Thymus (tissue), 11 donors: ENCODE measurements at regions not wholly inside any gene's neighbourhood (a gene's known extent, or its start where the extent isn't known, plus 50 kb on each side); places are given as distances from the start of the nearest gene placed in this dataset.

Experiments used
- DNase-seq, 9 donors: peaks; one replicate each; pipeline ENCODE4 v3.0.0-alpha.2; 2013; ENCODE audit warnings: low spot score in 9 of 9, low read depth in 6 of 9, missing footprints in 1 of 9
- H3K27ac ChIP-seq, 2 donors: one replicate each; pipeline ENCODE4 v1.5.1; 2013; ENCODE audit warnings: control low read depth in 1 of 2, low read depth in 1 of 2, low read length in 1 of 2, mild to moderate bottlenecking in 1 of 2, moderate library complexity in 1 of 2
- H3K27me3 ChIP-seq, 2 donors: one replicate each; pipeline ENCODE4 v1.5.1; 2013; ENCODE audit warnings: low read length in 1 of 2; ENCODE audit not compliant: control insufficient read depth in 2 of 2, insufficient read depth in 1 of 2
- H3K36me3 ChIP-seq, 2 donors: one replicate each; pipeline ENCODE4 v1.5.1; 2013; ENCODE audit warnings: low read length in 1 of 2, mild to moderate bottlenecking in 1 of 2, moderate library complexity in 1 of 2; ENCODE audit not compliant: control insufficient read depth in 2 of 2, insufficient read depth in 2 of 2
- H3K4me1 ChIP-seq, 2 donors: one replicate each; pipeline ENCODE4 v1.5.1; 2013; ENCODE audit warnings: low read length in 2 of 2; ENCODE audit not compliant: control insufficient read depth in 2 of 2, insufficient read depth in 2 of 2
- H3K4me3 ChIP-seq, 2 donors: one replicate each; pipeline ENCODE4 v1.5.1; 2013; ENCODE audit warnings: low read length in 2 of 2, control low read depth in 1 of 2, mild to moderate bottlenecking in 1 of 2
- H3K9me3 ChIP-seq, 2 donors: one replicate each; pipeline ENCODE4 v1.5.1; 2013; ENCODE audit warnings: low read length in 1 of 2, mild to moderate bottlenecking in 1 of 2; ENCODE audit not compliant: control insufficient read depth in 2 of 2, insufficient read depth in 1 of 2
- WGBS: extraction: QIAGEN DNeasy Blood & Tissue Kit; methylation state at CpG from one replicate; pipeline ENCODE4 v1.1.7; 2013; 5-methylcytosine and 5-hydroxymethylcytosine counted together
- donor health status: healthy.

DNA sequence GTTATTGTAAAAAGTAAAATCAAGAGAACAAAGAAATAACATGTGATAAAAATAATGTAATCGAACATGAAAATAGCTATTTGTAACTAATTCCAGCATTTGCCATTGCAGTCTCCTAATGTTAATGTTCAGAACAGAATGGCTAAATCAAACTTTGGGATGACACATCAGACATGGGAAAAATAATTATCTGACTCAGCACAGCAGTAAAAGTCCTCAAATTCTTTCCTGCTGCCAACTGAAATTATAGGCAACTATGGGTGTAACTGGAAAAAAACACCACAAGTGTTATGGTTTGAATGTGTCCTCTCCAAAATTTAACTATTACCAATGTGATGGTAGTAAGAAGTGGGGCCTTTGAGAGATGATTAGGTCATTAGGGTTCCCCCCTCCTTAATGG is 446.7 kb downstream of the C3orf38 start:
- H3K27ac ChIP-seq: no peak overlapping the region
- no peaks in the 10 kb centered on the region for H3K9me3 ChIP-seq
- no peak for DNase-seq
- no peaks in the 10 kb centered on the region for H3K36me3 ChIP-seq
- no peaks in the 10 kb centered on the region for H3K4me1 ChIP-seq
- no peaks in the 10 kb centered on the region for H3K27me3 ChIP-seq
- no peak overlapping the region for H3K4me3 ChIP-seq
- 100% methylated on average over 1 of the region's 1 CpG for WGBS

DNA sequence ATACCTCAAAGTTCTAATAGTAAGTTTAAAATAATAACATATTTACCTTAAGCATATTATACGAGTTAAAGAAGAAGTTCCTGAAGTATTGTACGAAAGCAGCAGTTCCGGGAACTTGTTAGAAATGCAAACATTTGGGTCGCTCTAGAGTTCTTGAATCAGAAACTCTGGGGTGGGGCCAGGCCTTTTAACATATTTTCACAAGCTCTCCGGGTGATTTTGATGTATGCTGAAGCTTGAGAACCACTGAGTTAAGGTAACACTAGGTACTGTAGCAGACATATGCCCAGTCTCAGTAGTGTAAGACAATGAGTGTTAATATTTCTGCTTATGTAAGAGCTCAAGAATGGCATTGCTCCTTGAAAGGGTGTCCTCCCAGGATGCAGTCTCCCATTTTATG is 461.1 kb downstream of the C3orf38 start:
- H3K9me3 ChIP-seq: no peaks in the 10 kb centered on the region
- H3K36me3 ChIP-seq: no peaks in the 10 kb centered on the region
- H3K27ac ChIP-seq: no peak overlapping the region
- DNase-seq: no peak
- 93% methylated on average over 5 of the region's 5 CpGs for WGBS
- H3K4me1 ChIP-seq: no peaks in the 10 kb centered on the region
- H3K27me3 ChIP-seq: no peaks in the 10 kb centered on the region
- H3K4me3 ChIP-seq: no peak overlapping the region

DNA sequence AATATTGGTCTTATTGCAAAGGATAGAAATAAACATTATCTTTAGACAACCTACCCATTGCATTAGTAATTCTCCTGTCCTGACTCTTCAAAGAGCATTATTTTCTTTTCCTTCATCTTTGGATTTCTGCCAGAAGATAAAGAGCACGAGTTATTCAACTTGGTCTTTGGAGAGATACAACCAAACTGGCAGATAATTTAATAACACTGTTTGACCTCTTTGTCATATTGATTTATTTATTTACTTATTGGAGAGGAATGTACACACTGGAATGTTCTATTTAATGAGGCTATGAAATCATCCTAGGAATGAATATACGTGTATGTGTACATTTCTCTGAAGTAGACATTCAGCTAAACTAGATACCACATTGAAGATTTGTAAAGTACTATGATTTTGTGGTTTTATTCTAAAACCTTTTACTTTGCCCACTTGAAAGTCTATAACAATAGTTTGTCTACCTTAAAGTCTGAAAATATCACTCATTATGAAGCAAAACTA is 462.1 kb downstream of the C3orf38 start:
- 83% methylated on average over 2 of the region's 2 CpGs for WGBS
- no peaks in the 10 kb centered on the region for H3K36me3 ChIP-seq
- no peak overlapping the region for H3K4me3 ChIP-seq
- no peaks in the 10 kb centered on the region for H3K9me3 ChIP-seq
- no peak for DNase-seq
- no peaks in the 10 kb centered on the region for H3K27me3 ChIP-seq
- no peak overlapping the region for H3K27ac ChIP-seq
- no peaks in the 10 kb centered on the region for H3K4me1 ChIP-seq

DNA sequence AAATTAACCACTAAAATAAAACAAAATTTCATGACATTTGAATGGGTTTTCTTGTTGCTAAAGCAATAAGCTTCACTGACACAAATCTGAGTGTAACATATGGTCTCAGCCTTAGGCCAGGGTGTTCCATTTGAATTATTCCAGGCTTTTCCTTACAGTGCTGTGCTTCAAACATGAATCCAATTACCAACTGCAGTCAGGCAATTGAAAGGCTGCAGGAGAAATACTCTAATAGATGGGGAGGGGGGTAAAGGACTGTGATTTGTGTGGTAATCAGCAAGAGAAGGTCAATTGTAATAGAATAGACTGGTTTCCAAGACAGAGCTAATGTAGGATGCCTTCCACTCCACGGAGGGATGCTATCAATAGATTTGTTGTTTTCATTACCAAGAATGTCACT is 466.7 kb downstream of the C3orf38 start:
- no peak for DNase-seq
- no peak overlapping the region for H3K27ac ChIP-seq
- 87% methylated on average over 1 of the region's 1 CpG for WGBS
- no peak overlapping the region for H3K4me3 ChIP-seq
- no peaks in the 10 kb centered on the region for H3K27me3 ChIP-seq
- no peaks in the 10 kb centered on the region for H3K9me3 ChIP-seq
- no peaks in the 10 kb centered on the region for H3K36me3 ChIP-seq
- H3K4me1 ChIP-seq: no peaks in the 10 kb centered on the region

DNA sequence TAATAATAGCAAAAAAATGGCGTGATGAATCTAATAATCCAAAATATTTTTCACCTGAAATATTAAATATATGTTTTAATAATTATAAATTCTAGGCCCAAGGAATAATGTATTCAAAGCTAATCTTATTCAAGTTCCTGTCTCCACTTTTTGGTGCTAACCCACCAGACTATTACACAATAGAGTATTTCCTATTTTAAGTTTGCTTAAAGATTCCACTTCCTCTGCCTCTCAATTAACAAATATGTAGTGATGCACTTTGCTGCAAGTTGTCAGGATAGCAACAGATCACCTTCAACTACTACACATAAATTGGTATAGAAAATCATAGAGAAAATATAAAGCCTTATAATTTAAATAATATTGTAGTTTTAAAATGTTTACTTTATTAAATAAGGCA is 467.5 kb downstream of the C3orf38 start:
- no peak overlapping the region for H3K4me3 ChIP-seq
- no peaks in the 10 kb centered on the region for H3K4me1 ChIP-seq
- DNase-seq: no peak
- 92% methylated on average over 1 of the region's 1 CpG for WGBS
- no peaks in the 10 kb centered on the region for H3K9me3 ChIP-seq
- no peaks in the 10 kb centered on the region for H3K36me3 ChIP-seq
- H3K27me3 ChIP-seq: no peaks in the 10 kb centered on the region
- H3K27ac ChIP-seq: no peak overlapping the region

DNA sequence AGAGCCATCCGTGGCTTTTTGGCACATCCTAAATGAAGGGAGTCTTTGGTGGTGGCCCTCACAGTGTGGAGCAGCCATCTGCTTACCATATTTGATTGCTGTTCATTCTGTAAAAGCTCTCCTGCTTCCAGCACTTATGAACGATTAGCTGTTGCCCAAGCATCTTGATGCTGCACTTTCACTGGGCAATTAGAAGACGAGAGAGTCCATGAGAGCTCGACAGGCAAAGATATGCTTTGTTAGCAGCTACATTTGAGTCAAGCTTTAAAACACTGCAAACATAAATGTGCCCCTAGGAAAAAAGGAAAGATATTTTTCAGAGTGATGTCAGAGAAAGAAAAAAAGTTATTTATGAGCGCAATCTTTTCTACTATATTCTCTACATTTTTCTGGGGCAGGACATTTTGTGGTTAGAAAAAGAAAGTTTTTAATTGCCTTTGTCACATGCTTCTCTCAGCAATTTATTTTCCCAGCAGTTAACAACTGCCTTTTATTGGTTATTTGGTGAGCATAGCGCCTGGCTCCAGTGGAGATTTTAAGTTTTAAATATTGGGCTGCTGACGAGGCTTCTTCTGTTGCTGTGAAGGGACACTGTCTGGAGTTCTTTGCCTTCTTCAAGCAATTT is 468.4 kb downstream of the C3orf38 start:
- WGBS: 94% methylated on average over 7 of the region's 7 CpGs

DNA sequence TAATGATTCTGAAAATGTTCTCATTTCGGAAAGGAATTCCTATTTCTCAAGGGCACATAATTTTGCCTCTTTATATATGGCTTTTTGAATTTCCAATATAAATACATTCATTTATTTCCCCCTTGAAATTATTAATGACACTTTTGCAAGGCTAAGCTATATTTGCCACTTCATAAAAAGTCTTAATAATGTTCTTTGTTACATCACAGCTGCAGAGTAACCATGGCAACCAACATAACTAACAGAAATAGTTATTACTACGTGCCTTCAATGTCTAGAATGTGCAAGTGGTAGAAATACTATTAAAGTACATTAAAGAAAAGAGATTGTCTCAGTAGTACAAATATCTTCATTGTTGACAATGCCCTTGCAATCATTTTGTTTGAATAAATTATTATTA is 471.8 kb downstream of the C3orf38 start:
- Histone ChIP-seq H3K4me1 (no peaks in the 10 kb centered on the region), H3K27me3 (no peaks in the 10 kb centered on the region), H3K27ac (no peak overlapping the region), H3K36me3 (no peaks in the 10 kb centered on the region), H3K4me3 (no peak overlapping the region), H3K9me3 (no peaks in the 10 kb centered on the region)
- no peak for DNase-seq
- WGBS: 81% methylated on average over 2 of the region's 2 CpGs

More for the DNA sequence above, 468.4 kb downstream of the C3orf38 start:
- no peaks in the 10 kb centered on the region for H3K9me3 ChIP-seq
- H3K36me3 ChIP-seq: no peaks in the 10 kb centered on the region
- no peaks in the 10 kb centered on the region for H3K27me3 ChIP-seq
- DNase-seq: no peak
- H3K27ac ChIP-seq: no peak overlapping the region
- no peaks in the 10 kb centered on the region for H3K4me1 ChIP-seq
- H3K4me3 ChIP-seq: no peak overlapping the region

DNA sequence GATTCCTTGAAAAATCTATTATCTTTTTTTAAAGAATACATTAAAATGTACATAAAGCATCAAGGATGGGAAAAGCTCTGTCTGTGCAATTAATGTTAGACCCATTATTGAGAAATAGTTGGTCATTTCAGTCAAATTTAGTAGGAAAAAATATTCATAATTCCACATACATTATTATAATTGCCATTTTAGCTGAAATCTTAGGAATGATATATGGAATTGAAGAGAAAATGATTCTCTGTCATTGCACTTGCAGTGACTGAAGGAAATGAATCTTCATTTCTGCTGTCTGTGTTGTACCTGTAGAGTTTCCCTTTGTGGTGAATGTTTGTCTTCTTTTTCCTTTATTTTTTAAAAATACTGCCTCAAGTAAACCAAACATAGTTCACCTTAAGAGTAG is 473.9 kb downstream of the C3orf38 start:
- H3K9me3 ChIP-seq: no peaks in the 10 kb centered on the region
- no peaks in the 10 kb centered on the region for H3K4me1 ChIP-seq
- no peak overlapping the region for H3K4me3 ChIP-seq
- no peak overlapping the region for H3K27ac ChIP-seq
- no peak for DNase-seq
- no peaks in the 10 kb centered on the region for H3K36me3 ChIP-seq
- H3K27me3 ChIP-seq: no peaks in the 10 kb centered on the region

DNA sequence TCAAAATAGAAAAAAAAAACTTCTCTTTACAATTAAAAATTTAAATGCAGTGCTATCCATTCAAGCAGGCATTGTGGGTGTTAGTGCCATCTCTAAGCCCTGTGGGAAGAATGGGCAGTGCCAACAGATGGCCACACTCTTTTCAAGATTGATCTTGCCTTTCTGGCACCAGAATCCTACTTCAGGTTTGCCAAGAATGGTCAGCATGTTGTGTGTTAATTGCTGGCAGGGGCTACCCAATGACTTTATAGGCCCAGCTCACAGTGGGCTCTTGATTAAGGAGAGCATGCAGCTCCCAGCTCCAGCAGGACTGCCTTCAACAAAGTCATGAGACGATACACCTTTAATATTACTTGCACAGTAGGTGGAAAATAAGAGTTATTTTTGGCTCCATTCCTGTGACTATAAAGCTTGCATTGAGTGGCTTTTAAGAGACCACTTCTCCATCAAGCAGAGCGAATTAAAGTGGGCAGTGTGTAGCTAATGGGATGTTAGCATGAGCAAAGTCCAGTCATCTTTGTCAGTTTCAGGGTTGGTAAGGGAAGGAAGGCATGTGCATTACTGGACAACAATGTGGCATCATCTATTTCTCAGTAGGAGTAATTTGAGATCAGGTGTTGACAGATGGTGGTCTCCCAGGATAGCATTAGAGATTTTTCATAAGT is 476.8 kb downstream of the C3orf38 start:
- no peak overlapping the region for H3K27ac ChIP-seq
- H3K4me3 ChIP-seq: no peak overlapping the region
- no peaks in the 10 kb centered on the region for H3K9me3 ChIP-seq
- 92% methylated on average over 2 of the region's 2 CpGs for WGBS
- H3K4me1 ChIP-seq: no peaks in the 10 kb centered on the region
- no peaks in the 10 kb centered on the region for H3K36me3 ChIP-seq
- no peaks in the 10 kb centered on the region for H3K27me3 ChIP-seq
- no peak for DNase-seq
